ENCODE measurements at regions not wholly inside any gene's neighbourhood (a gene's known extent, or its start where the extent isn't known, plus 50 kb on each side); places are given as distances from the start of the nearest gene placed in this dataset.

DNA sequence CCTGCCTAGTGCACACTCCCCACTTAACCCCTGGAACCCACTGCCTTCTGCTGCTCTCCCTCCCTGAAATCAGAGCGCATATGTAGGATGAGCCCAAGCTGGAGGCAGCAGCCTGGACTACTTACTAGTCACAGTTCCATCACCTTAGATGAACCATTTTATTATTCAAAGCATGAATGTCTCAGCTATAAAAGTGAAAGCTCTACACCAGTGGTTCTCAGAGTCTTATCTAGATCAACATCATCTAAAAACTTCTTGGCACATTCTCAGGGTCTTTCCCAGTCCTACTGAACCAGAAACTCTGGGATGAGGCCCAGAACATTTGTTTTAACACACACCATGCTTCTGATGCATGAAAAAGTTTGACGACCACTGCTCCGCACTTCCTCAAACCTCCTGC is 100.3 kb upstream of the ANK3 start:
- DNase-seq: no peak
- ATAC-seq: no peak
- intact Hi-C loops (cut with DNase I): no loop called here
- Histone ChIP-seq H3K4me1 (no peaks in the 10 kb centered on the region), H3K36me3 (no peaks in the 10 kb centered on the region), H3K27me3 (no peaks in the 10 kb centered on the region), H3K4me3 (no peak overlapping the region), H3K9me3 (no peaks in the 10 kb centered on the region), H3K27ac (no peak overlapping the region)
- TF ChIP-seq, protein P1, sequence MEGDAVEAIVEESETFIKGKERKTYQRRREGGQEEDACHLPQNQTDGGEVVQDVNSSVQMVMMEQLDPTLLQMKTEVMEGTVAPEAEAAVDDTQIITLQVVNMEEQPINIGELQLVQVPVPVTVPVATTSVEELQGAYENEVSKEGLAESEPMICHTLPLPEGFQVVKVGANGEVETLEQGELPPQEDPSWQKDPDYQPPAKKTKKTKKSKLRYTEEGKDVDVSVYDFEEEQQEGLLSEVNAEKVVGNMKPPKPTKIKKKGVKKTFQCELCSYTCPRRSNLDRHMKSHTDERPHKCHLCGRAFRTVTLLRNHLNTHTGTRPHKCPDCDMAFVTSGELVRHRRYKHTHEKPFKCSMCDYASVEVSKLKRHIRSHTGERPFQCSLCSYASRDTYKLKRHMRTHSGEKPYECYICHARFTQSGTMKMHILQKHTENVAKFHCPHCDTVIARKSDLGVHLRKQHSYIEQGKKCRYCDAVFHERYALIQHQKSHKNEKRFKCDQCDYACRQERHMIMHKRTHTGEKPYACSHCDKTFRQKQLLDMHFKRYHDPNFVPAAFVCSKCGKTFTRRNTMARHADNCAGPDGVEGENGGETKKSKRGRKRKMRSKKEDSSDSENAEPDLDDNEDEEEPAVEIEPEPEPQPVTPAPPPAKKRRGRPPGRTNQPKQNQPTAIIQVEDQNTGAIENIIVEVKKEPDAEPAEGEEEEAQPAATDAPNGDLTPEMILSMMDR (IDR thresholded peaks at IDR 0.05): no peak

DNA sequence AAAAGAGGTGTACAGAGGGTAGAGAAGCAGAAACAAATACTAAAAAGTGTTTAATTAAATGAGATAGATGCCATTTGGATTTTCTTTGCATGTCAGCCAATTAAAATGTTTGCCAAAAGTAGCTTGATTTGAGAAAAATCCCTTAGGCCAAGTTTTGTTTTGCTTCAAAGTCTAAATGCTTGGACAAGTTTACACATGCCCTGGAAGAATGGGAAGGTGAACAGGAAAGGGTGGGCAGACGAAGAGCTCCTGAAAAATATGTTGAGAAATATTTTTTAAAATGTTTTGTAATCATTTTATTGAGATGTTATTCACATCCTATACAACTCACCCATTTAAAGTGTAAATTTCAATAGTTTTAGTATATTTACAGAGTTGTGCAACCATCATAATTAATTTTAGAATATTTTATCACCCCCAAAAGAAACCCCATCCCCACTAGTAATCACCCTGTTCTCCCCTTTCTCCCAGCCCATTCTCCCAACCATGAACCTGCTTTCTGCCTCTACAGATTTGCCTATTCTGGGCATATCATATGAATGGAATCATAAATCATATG is 98.5 kb upstream of the ANK3 start:
- Histone ChIP-seq H3K4me3 (no peak overlapping the region), H3K9me3 (no peaks in the 10 kb centered on the region), H3K36me3 (no peaks in the 10 kb centered on the region), H3K4me1 (no peaks in the 10 kb centered on the region), H3K27ac (no peak overlapping the region), H3K27me3 (no peaks in the 10 kb centered on the region)
- ATAC-seq (no peak), DNase-seq (no peak)
- TF ChIP-seq, protein P1 (IDR thresholded peaks at IDR 0.05): no peak
- intact Hi-C loops (cut with DNase I): no loop called here

DNA sequence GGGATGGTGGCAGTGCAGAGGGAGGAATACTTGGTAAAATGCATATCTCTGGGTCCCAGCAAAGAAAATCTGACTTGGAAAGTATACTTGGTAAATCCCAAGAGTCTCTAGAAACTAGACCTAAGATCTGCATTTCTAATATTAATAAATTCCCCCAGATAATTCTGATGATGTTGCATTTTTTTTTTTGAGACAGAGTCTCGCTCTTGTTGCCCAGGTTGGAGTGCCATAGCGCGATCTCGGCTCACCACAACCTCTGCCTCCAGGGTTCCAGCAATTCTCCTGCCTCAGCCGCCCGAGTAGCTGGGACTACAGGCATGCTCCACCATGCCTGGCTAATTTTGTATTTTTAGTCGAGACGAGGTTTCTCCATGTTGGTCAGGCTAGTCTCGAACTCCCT is 97.9 kb upstream of the ANK3 start:
- H3K4me3 ChIP-seq: no peak overlapping the region
- intact Hi-C loops (cut with DNase I): no loop called here
- H3K27me3 ChIP-seq: no peaks in the 10 kb centered on the region
- no peaks in the 10 kb centered on the region for H3K36me3 ChIP-seq
- TF ChIP-seq, protein P1 (IDR thresholded peaks at IDR 0.05): no peak
- ATAC-seq (no peak), DNase-seq (no peak)
- no peaks in the 10 kb centered on the region for H3K9me3 ChIP-seq
- no peaks in the 10 kb centered on the region for H3K4me1 ChIP-seq
- H3K27ac ChIP-seq: no peak overlapping the region

DNA sequence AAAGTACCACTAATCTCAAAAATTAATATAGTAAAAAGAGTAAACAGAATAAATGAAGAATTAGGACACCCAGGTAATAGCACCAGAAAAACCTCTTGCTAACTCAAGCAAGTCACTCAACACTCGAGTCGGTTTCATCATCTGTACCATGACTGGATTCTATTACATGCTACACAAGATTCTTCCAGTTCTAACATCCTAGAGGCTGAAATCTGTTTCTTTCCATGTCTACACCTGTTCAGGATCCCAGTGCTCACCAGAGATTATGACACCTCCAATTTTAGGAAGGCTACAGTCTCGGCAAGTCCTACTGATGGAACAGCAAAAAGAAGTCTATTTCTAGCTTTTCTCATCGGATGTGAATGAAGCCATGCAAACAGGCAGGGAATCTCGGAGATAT is 95.3 kb upstream of the ANK3 start:
- TF ChIP-seq, protein P1 (IDR thresholded peaks at IDR 0.05): no peak
- H3K4me3 ChIP-seq: no peak overlapping the region
- H3K27me3 ChIP-seq: no peaks in the 10 kb centered on the region
- no peaks in the 10 kb centered on the region for H3K9me3 ChIP-seq
- H3K36me3 ChIP-seq: no peaks in the 10 kb centered on the region
- intact Hi-C loops (cut with DNase I): no loop called here
- no peak for DNase-seq
- no peak for ATAC-seq
- H3K27ac ChIP-seq: no peak overlapping the region
- no peaks in the 10 kb centered on the region for H3K4me1 ChIP-seq

DNA sequence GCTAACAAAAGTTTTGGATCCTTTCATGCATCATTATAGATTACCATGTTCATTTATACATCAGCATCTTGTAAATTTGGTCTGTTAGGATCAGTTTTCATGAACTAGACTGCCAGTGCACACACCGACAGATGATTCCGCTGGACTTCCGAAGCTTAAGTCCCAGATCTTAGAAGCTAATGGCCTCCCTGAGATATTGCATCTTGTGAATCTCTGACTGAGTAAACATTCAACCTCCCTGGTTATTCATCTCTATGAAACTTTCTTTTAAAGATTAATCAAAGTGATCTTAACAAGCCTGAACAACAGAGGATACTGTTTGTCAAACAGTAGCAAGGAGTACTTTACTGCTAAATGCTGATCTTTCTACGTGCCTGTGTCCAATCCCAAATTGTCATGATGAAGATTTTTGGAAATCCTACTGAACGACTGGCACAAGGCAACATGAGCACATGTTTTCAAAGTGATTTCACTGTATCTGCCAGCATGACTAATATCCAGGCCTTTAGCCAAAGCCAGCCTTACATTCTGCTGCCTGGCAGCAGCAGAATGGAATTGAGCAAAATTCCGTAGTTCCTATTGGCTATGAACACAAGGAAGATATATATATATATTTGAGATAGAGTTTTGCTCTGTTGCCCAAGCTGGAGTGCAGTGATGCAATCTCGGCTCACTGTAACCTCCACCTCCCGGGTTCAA is 91.3 kb upstream of the ANK3 start:
- DNase-seq (no peak), ATAC-seq (peak; percentile 54)
- intact Hi-C loops (cut with DNase I): no loop called here
- Histone ChIP-seq H3K27ac (no peak overlapping the region), H3K4me1 (no peaks in the 10 kb centered on the region), H3K36me3 (no peaks in the 10 kb centered on the region), H3K9me3 (no peaks in the 10 kb centered on the region), H3K4me3 (no peak overlapping the region), H3K27me3 (no peaks in the 10 kb centered on the region)
- TF ChIP-seq, protein P1 (IDR thresholded peaks at IDR 0.05): no peak
